Naive thymus-derived CD4-positive, alpha-beta T cell (primary cell): ENCODE measurements at regions not wholly inside any gene's neighbourhood (a gene's known extent, or its start where the extent isn't known, plus 50 kb on each side); places are given as distances from the start of the nearest gene placed in this dataset.

Source experiments
- ATAC-seq: fragments of 150-1000 bp; cut with Tn5 transposase; 2 replicates; pipeline ENCODE4 v1.10.0; 2021; ENCODE audit warnings: mild to moderate bottlenecking, moderate library complexity
- CTCF ChIA-PET: fragments of 350-600 bp; sonication (Branson Sonifier 250); formaldehyde crosslinking; loops from one replicate; lab custom pipeline; 2021; ENCODE audit warnings: antibody characterized with exemption; lab: Charles Lee
- POLR2A ChIA-PET: fragments of 350-600 bp; sonication (Branson Sonifier 250); formaldehyde crosslinking; loops from one replicate; lab custom pipeline; 2021; ENCODE audit warnings: antibody characterized with exemption, inconsistent platforms; lab: Charles Lee
- DNase-seq, 9 donors: peaks; one replicate each; pipeline versions ENCODE4 v3.0.0 to v3.0.0-alpha.2; 2020 to 2022; ENCODE audit warnings: mixed read lengths in 1 of 9
- H3K27ac ChIP-seq: one replicate; pipeline ENCODE4 v1.7.0; 2013; ENCODE audit warnings: mild to moderate bottlenecking, low read depth, low read length, moderate library complexity
- H3K27me3 ChIP-seq, 2 donors: one replicate each; pipeline ENCODE4 v1.7.0; 2013; ENCODE audit warnings: low read length in 2 of 2, mild to moderate bottlenecking in 2 of 2, moderate library complexity in 2 of 2; ENCODE audit not compliant: control insufficient read depth in 2 of 2, insufficient read depth in 2 of 2
- H3K36me3 ChIP-seq, 3 experiments: 1 replicate in 2 of 3; 2 replicates in 1 of 3; pipeline ENCODE4 v1.7.0; 2013; ENCODE audit warnings: low read length in 3 of 3, mild to moderate bottlenecking in 3 of 3, moderate library complexity in 1 of 3; ENCODE audit not compliant: insufficient read depth in 3 of 3, control insufficient read depth in 2 of 3
- H3K4me1 ChIP-seq, 2 donors: one replicate each; pipeline ENCODE4 v1.7.0; 2013; ENCODE audit warnings: low read length in 2 of 2, mild to moderate bottlenecking in 2 of 2, moderate library complexity in 1 of 2; ENCODE audit not compliant: control insufficient read depth in 2 of 2, insufficient read depth in 2 of 2
- H3K4me3 ChIP-seq: 2 replicates; pipeline ENCODE4 v1.7.0; 2013; ENCODE audit warnings: mild to moderate bottlenecking, low read length
- H3K9me3 ChIP-seq, 3 experiments: 1 replicate in 2 of 3; 2 replicates in 1 of 3; pipeline ENCODE4 v1.7.0; 2013; ENCODE audit warnings: low read length in 3 of 3; ENCODE audit not compliant: control insufficient read depth in 2 of 3
- H3K27ac Mint-ChIP-seq, 9 donors: one replicate each; pipeline ENCODE4 v1.8.0; 2020 to 2022; ENCODE audit warnings: mixed read lengths in 9 of 9, mild to moderate bottlenecking in 8 of 9, moderate library complexity in 5 of 9, inconsistent platforms in 2 of 9
- H3K27me3 Mint-ChIP-seq, 5 donors: one replicate each; pipeline ENCODE4 v1.8.0; 2021 to 2022; ENCODE audit warnings: mixed read lengths in 5 of 5, mild to moderate bottlenecking in 1 of 5
- H3K36me3 Mint-ChIP-seq, 5 donors: one replicate each; pipeline ENCODE4 v1.8.0; 2020 to 2022; ENCODE audit warnings: mixed read lengths in 5 of 5, mild to moderate bottlenecking in 3 of 5, inconsistent platforms in 1 of 5
- H3K4me1 Mint-ChIP-seq, 7 donors: one replicate each; pipeline ENCODE4 v1.8.0; 2020 to 2022; ENCODE audit warnings: mixed read lengths in 7 of 7, mild to moderate bottlenecking in 3 of 7, inconsistent platforms in 1 of 7
- H3K4me3 Mint-ChIP-seq, 10 donors: one replicate each; pipeline ENCODE4 v1.8.0; 2020 to 2022; ENCODE audit warnings: mild to moderate bottlenecking in 10 of 10, mixed read lengths in 10 of 10, moderate library complexity in 6 of 10, inconsistent platforms in 2 of 10
- H3K9me3 Mint-ChIP-seq, 11 donors: one replicate each; pipeline ENCODE4 v1.8.0; 2020 to 2022; ENCODE audit warnings: mixed read lengths in 11 of 11, mild to moderate bottlenecking in 4 of 11, inconsistent platforms in 1 of 11, moderate library complexity in 1 of 11
- intact Hi-C, 2 donors: fragments of 100-400 bp; cut with micrococcal nuclease; formaldehyde crosslinking; loops; one replicate each; pipeline ENCODE4 v1.15.1; 2023

DNA sequence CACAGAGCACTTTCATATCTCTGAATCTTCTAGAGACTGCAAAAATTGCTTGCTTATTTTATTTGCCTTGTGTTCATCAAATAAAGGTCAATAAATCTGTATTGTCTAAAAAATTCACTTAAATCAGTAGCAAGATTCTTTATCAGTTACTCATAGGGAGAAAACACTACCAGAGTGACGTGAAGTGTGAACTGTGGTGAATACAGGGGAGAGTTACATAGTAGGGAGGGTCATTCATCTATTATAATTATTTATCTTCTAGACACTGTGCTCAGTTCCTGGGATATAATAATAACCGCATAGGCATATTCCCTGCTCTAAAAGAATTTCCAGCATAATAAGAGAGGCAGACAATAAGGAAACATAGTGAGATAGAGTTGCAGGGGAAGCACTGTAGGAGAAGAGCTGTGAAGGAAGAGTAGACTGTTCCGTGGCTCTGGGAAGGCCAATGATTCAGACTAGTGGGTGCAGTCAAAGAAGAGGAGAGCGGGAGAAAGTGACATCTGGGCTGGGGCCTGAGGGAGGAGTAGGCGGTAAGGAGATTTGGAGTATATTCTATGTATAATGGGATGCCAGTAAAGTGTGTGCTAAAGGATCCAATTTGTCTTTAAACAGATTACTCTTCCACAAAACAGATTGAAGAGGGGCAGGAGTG, 84.0 kb upstream of the TDRD3 start:
- DNase-seq (no peak), ATAC-seq (no peak)
- peaks cover 0 to 8% of the 10 kb centered on the region in 2 donors for H3K4me1 ChIP-seq
- Mint-ChIP-seq H3K4me3 (no peak overlapping the region), H3K4me1 (peaks cover 6 to 14% (median 12%) of the 10 kb centered on the region in 7 donors), H3K27me3 (peaks cover 0 to 9% (median 3%) of the 10 kb centered on the region in 5 donors), H3K36me3 (no peaks in the 10 kb centered on the region), H3K9me3 (no peaks in the 10 kb centered on the region), H3K27ac (no peak overlapping the region)
- no peaks in the 10 kb centered on the region for H3K9me3 ChIP-seq
- intact Hi-C loops: no loop called here
- no peaks in the 10 kb centered on the region for H3K36me3 ChIP-seq
- H3K27ac ChIP-seq: no peak overlapping the region
- H3K4me3 ChIP-seq: no peak overlapping the region
- ChIA-PET CTCF (no interaction called here), POLR2A (no interaction called here)
- H3K27me3 ChIP-seq: no peaks in the 10 kb centered on the region

DNA sequence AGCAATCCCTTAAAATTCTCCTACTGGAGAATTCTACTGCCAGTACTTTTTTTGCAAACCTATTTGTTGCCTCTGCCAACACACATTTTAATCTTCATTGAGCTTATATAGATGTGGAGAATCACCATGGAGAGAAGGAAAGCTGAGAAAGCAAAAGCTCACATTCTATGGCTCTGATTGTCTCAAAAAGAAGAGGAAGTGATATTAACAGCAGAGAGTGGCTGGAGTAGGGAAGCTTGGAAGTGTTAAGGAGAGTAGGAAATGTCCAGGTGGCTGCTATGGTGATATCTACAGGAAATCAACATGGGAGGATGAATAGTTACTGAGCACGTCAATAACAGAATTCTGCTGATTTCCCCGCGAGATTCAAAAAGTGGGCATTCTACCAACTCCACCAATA, 78.8 kb upstream of the TDRD3 start:
- no peaks in the 10 kb centered on the region for H3K9me3 ChIP-seq
- no peak overlapping the region for H3K4me3 Mint-ChIP-seq
- no peak overlapping the region for H3K27ac Mint-ChIP-seq
- H3K4me3 ChIP-seq: no peak overlapping the region
- peaks cover 0 to 4% (median 0%) of the 10 kb centered on the region in 5 donors for H3K36me3 Mint-ChIP-seq
- no peaks in the 10 kb centered on the region for H3K36me3 ChIP-seq
- peaks cover 0 to 5% (median 0%) of the 10 kb centered on the region in 11 donors for H3K9me3 Mint-ChIP-seq
- CTCF ChIA-PET: no interaction called here
- intact Hi-C loops: no loop called here
- no peak for DNase-seq
- H3K4me1 ChIP-seq: no peaks in the 10 kb centered on the region
- no peak for ATAC-seq
- peaks cover 5 to 20% (median 10%) of the 10 kb centered on the region in 5 donors for H3K27me3 Mint-ChIP-seq
- POLR2A ChIA-PET: no interaction called here
- H3K27me3 ChIP-seq: no peaks in the 10 kb centered on the region
- no peaks in the 10 kb centered on the region for H3K4me1 Mint-ChIP-seq
- H3K27ac ChIP-seq: no peak overlapping the region

DNA sequence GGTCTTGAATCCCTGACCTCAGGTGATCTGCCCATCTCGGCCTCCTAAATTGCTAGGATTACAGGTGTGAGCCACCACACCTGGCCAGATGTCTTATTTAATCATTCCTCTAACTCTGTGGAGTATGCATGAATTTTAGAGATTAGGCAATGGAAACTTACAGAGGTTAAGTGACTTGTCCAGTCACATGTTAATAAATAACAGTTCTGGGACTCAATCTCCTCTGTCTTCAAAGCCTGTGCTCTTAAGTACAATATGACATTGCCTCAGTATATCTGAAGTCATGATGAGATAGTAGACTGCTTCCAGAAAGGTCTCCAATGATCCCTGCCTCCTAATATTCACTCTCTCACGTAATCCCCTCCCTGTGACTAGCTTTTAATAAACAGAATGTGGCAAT, 72.9 kb upstream of the TDRD3 start:
- Histone ChIP-seq H3K4me1 (no peaks in the 10 kb centered on the region), H3K9me3 (no peaks in the 10 kb centered on the region), H3K4me3 (no peak overlapping the region), H3K36me3 (no peaks in the 10 kb centered on the region), H3K27me3 (no peaks in the 10 kb centered on the region), H3K27ac (no peak overlapping the region)
- intact Hi-C loops: no loop called here
- ChIA-PET POLR2A (interaction anchor here (0.9 kb wide), 1 partner anchor 9 kb away, joined by 5 read pairs; no protein-coding TSS in a partner anchor), CTCF (interaction anchor here (1.0 kb wide), 1 partner anchor 79 kb away, joined by 3 read pairs; no protein-coding TSS in a partner anchor)
- Mint-ChIP-seq H3K4me1 (no peaks in the 10 kb centered on the region), H3K4me3 (no peak overlapping the region), H3K27me3 (peaks cover 0 to 8% (median 5%) of the 10 kb centered on the region in 5 donors), H3K9me3 (peaks cover 0 to 5% (median 0%) of the 10 kb centered on the region in 11 donors), H3K36me3 (peaks cover 0 to 4% (median 0%) of the 10 kb centered on the region in 5 donors), H3K27ac (no peak overlapping the region)
- ATAC-seq (no peak), DNase-seq (no peak)

DNA sequence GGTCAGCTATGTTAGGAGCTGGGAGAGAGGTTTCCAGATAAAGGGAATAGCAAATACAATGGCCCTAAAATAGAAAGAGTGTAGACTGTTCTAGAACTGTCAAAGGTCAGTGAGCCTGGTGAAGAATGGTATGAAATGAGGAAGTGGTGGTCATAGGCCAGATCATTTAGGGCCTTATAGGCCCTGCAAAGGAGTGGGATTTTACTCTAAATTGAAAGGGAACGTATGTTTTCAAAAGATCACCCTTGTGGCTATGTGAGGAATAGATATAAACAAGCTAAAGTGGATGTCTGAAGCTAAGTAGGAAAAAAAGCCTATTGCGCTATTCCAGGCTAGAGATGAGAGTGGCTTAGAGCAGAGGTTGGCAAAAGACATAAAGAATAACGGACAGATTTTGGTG, 70.7 kb upstream of the TDRD3 start:
- Histone ChIP-seq H3K36me3 (no peaks in the 10 kb centered on the region), H3K27me3 (no peaks in the 10 kb centered on the region), H3K4me1 (no peaks in the 10 kb centered on the region), H3K4me3 (no peak overlapping the region), H3K9me3 (no peaks in the 10 kb centered on the region), H3K27ac (no peak overlapping the region)
- intact Hi-C loops: no loop called here
- ChIA-PET CTCF (interaction anchor here (1.4 kb wide), 1 partner anchor 935 kb away, joined by 6 read pairs; no protein-coding TSS in a partner anchor), POLR2A (no interaction called here)
- no peak for DNase-seq
- Mint-ChIP-seq H3K27me3 (peaks cover 0 to 8% (median 1%) of the 10 kb centered on the region in 5 donors), H3K4me1 (peaks cover 0 to 5% (median 0%) of the 10 kb centered on the region in 7 donors), H3K9me3 (peaks cover 0 to 1% (median 0%) of the 10 kb centered on the region in 11 donors), H3K4me3 (no peak overlapping the region), H3K27ac (no peak overlapping the region), H3K36me3 (peaks cover 0 to under 1% (median 0%) of the 10 kb centered on the region in 5 donors)
- no peak for ATAC-seq

DNA sequence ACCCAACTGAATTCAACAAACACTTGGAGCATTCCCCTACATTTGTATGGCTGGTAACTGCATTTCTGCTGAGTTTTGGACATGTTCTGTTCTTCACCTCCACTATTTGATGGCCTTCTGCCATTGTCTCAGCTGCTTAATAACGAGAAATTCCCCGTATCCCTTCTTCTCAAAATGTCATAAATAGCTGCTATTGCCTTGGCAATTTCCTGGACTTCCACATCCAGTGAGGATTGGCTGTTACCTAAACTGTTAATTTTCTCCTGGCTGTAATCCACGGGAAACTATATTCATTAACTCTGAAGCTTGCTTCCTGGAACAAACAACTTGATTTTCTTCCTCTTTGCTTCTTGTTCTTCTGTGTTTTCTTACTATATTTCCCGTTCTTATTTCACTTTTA, 69.5 kb upstream of the TDRD3 start:
- ChIA-PET CTCF (interaction anchor here (1.4 kb wide), 1 partner anchor 936 kb away, joined by 6 read pairs; no protein-coding TSS in a partner anchor), POLR2A (no interaction called here)
- no peaks in the 10 kb centered on the region for H3K4me1 ChIP-seq
- H3K4me1 Mint-ChIP-seq: peaks cover 0 to 5% (median 0%) of the 10 kb centered on the region in 7 donors
- H3K36me3 ChIP-seq: no peaks in the 10 kb centered on the region
- no peaks in the 10 kb centered on the region for H3K9me3 Mint-ChIP-seq
- no peak overlapping the region for H3K4me3 ChIP-seq
- H3K4me3 Mint-ChIP-seq: no peak overlapping the region
- intact Hi-C loops: no loop called here
- H3K27ac ChIP-seq: no peak overlapping the region
- no peak for ATAC-seq
- H3K36me3 Mint-ChIP-seq: no peaks in the 10 kb centered on the region
- H3K27me3 Mint-ChIP-seq: peaks cover 0 to 12% (median 0%) of the 10 kb centered on the region in 5 donors
- no peaks in the 10 kb centered on the region for H3K9me3 ChIP-seq
- DNase-seq: no peak
- H3K27me3 ChIP-seq: no peaks in the 10 kb centered on the region
- H3K27ac Mint-ChIP-seq: no peak overlapping the region

DNA sequence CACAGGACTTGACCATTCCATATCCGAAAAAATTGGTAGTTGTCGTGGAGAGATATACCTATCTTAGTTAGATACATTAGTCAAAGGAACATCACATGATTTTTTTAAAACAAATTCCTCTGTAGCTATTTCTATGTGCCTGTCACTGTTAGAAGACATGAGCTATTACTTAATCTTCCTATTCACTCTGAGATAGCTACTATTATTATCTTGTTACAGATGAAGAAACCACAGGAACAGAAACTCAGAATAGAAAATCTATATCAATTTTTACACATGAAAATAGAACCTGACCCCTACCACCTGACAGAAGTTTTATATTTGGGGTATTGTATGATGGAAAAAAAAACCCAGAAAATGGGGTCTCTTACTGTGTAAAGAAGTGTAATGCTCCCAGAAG, 68.9 kb upstream of the TDRD3 start:
- CTCF ChIA-PET: interaction anchor here (0.6 kb wide), 1 partner anchor 11 kb away, joined by 3 read pairs; no protein-coding TSS in a partner anchor
- intact Hi-C loops: no loop called here
- no peaks in the 10 kb centered on the region for H3K9me3 ChIP-seq
- no peak overlapping the region for H3K4me3 Mint-ChIP-seq
- no peak for DNase-seq
- no peak overlapping the region for H3K4me3 ChIP-seq
- H3K9me3 Mint-ChIP-seq: no peaks in the 10 kb centered on the region
- H3K4me1 Mint-ChIP-seq: peaks cover 0 to 5% (median 0%) of the 10 kb centered on the region in 7 donors
- H3K27ac ChIP-seq: no peak overlapping the region
- no peak overlapping the region for H3K27ac Mint-ChIP-seq
- H3K4me1 ChIP-seq: no peaks in the 10 kb centered on the region
- no peaks in the 10 kb centered on the region for H3K27me3 ChIP-seq
- no peak for ATAC-seq
- H3K36me3 Mint-ChIP-seq: no peaks in the 10 kb centered on the region
- POLR2A ChIA-PET: no interaction called here
- H3K36me3 ChIP-seq: no peaks in the 10 kb centered on the region
- H3K27me3 Mint-ChIP-seq: peaks cover 0 to 15% (median 0%) of the 10 kb centered on the region in 5 donors
